Neuronal stem cell (in vitro differentiated cells): ENCODE measurements at regions not wholly inside any gene's neighbourhood (a gene's known extent, or its start where the extent isn't known, plus 50 kb on each side); places are given as distances from the start of the nearest gene placed in this dataset.
A peak's percentile ranks its signal among the peaks of the same experiment; 100 is the strongest.

Experiments used
- DNase-seq: peaks from one replicate; pipeline ENCODE4 v3.0.0-alpha.2; 2013; ENCODE audit warnings: low spot score
- H2AFZ ChIP-seq: one replicate; pipeline ENCODE4 v1.6.1; 2013; ENCODE audit warnings: mild to moderate bottlenecking, low read length, inconsistent platforms
- H2AK5ac ChIP-seq: 2 replicates; pipeline ENCODE4 v1.6.1; 2013; ENCODE audit warnings: low read depth, mild to moderate bottlenecking, inconsistent platforms, low read length, moderate library complexity, mixed read lengths
- H2BK120ac ChIP-seq: 2 replicates; pipeline ENCODE4 v1.6.1; 2013; ENCODE audit warnings: low read depth, mild to moderate bottlenecking, inconsistent platforms, low read length, moderate library complexity, mixed read lengths
- H2BK12ac ChIP-seq: one replicate; pipeline ENCODE4 v1.6.1; 2013; ENCODE audit warnings: low read length, inconsistent platforms
- H2BK15ac ChIP-seq: 2 replicates; pipeline ENCODE4 v1.6.1; 2013; ENCODE audit warnings: mild to moderate bottlenecking, low read length, inconsistent platforms, mixed read lengths
- H2BK5ac ChIP-seq: one replicate; pipeline ENCODE4 v1.6.1; 2013; ENCODE audit warnings: inconsistent platforms, mild to moderate bottlenecking, low read length, moderate library complexity
- H3K14ac ChIP-seq: one replicate; pipeline ENCODE4 v1.6.1; 2013; ENCODE audit warnings: low read length, inconsistent platforms
- H3K18ac ChIP-seq: 2 replicates; pipeline ENCODE4 v1.6.1; 2013; ENCODE audit warnings: low read length, inconsistent platforms
- H3K23ac ChIP-seq: 2 replicates; pipeline ENCODE4 v1.6.1; 2013; ENCODE audit warnings: low read depth, mild to moderate bottlenecking, mixed read lengths, low read length, inconsistent platforms; ENCODE audit not compliant: poor library complexity
- H3K27ac ChIP-seq: replicated peaks from 3 replicates; pipeline ENCODE4 v1.5.1; 2013; ENCODE audit warnings: low read length, inconsistent platforms
- H3K27me3 ChIP-seq, 3 experiments: 2 replicates each; pipeline ENCODE4 v1.6.1; 2013; ENCODE audit warnings: low read length in 3 of 3, mild to moderate bottlenecking in 2 of 3, inconsistent platforms in 1 of 3, low read depth in 1 of 3, mixed read lengths in 1 of 3, moderate library complexity in 1 of 3; ENCODE audit not compliant: control insufficient read depth in 3 of 3, insufficient read depth in 3 of 3
- H3K36me3 ChIP-seq, 2 donors: replicated peaks in 1 of 2; 2 replicates each; pipeline ENCODE4 v1.6.1; 2013; ENCODE audit warnings: low read length in 2 of 2; ENCODE audit not compliant: control insufficient read depth in 2 of 2, insufficient read depth in 2 of 2
- H3K4ac ChIP-seq: 2 replicates; pipeline ENCODE4 v1.6.1; 2013; ENCODE audit warnings: inconsistent platforms, mild to moderate bottlenecking, low read length, moderate library complexity
- H3K4me1 ChIP-seq, 2 donors: 1 replicate in 1 of 2; 2 replicates in 1 of 2; pipeline ENCODE4 v1.6.1; 2013; ENCODE audit warnings: low read length in 2 of 2, low read depth in 1 of 2; ENCODE audit not compliant: control insufficient read depth in 2 of 2, insufficient read depth in 1 of 2
- H3K4me2 ChIP-seq: one replicate; pipeline ENCODE4 v1.6.1; 2013; ENCODE audit warnings: mild to moderate bottlenecking, low read length, inconsistent platforms; ENCODE audit not compliant: insufficient read depth, poor library complexity, severe bottlenecking
- H3K4me3 ChIP-seq, 2 donors: 2 replicates each; pipeline ENCODE4 v1.5.1; 2013; ENCODE audit warnings: low read length in 2 of 2, mild to moderate bottlenecking in 2 of 2, inconsistent platforms in 1 of 2, moderate library complexity in 1 of 2
- H3K79me1 ChIP-seq: one replicate; pipeline ENCODE4 v1.6.1; 2013; ENCODE audit warnings: low read depth, mild to moderate bottlenecking, inconsistent platforms, low read length, moderate library complexity
- H3K9ac ChIP-seq: one replicate; pipeline ENCODE4 v1.6.1; 2013; ENCODE audit warnings: mild to moderate bottlenecking, low read depth, low read length, inconsistent platforms; ENCODE audit not compliant: poor library complexity
- H3K9me3 ChIP-seq, 2 donors: replicated peaks in 1 of 2; 2 replicates each; pipeline versions ENCODE3 to v1.6.1; 2013; ENCODE audit warnings: low read length in 2 of 2, mild to moderate bottlenecking in 2 of 2, inconsistent platforms in 1 of 2, low read depth in 1 of 2, mixed read lengths in 1 of 2, moderate library complexity in 1 of 2; ENCODE audit not compliant: control insufficient read depth in 2 of 2, insufficient read depth in 1 of 2
- H4K8ac ChIP-seq: one replicate; pipeline ENCODE4 v1.6.1; 2013; ENCODE audit warnings: low read depth, mild to moderate bottlenecking, inconsistent platforms, low read length, moderate library complexity
- H4K91ac ChIP-seq: one replicate; pipeline ENCODE4 v1.6.1; 2013; ENCODE audit warnings: low read length, low read depth, mild to moderate bottlenecking, inconsistent platforms; ENCODE audit not compliant: poor library complexity
- WGBS, 2 donors: extraction: QIAGEN DNeasy Blood & Tissue Kit; methylation state at CpG; one replicate each; pipeline ENCODE4 v1.1.7; 2013; ENCODE audit warnings: missing lambda C conversion rate in 2 of 2, mixed read lengths in 1 of 2; ENCODE audit not compliant: insufficient read length in 2 of 2, insufficient replicate concordance in 1 of 2; ENCODE audit errors: extremely low coverage in 2 of 2; 5-methylcytosine and 5-hydroxymethylcytosine counted together

DNA sequence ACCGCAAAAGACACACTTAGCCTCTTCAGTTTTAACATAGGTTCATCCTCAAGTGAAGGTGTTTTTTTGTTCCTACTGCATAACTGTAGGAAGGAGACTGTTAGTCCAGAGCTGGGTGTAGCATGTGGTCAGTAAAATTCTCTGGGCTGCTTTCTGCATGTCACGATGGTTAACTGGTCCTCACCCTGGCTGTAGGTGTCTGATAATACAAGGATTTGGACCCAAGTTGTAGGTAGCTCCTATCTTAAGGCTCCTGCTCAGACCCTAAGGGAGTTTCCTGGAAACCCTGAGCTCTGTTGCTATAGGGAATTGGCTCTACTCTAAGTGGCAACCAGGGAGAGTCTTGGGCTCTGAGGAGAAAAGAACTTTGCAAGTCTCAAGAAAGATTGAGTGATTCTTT lies 112.9 kb downstream of the SAMD9 start:
- Histone ChIP-seq H3K9me3 (peaks cover 0 to 2% of the 10 kb centered on the region in 2 donors), H2BK5ac (no peak overlapping the region), H4K91ac (peak overlapping the region; percentile 86), H2BK120ac (no peak overlapping the region), H3K36me3 (no peaks in the 10 kb centered on the region), H3K4ac (no peak overlapping the region), H2BK12ac (no peak overlapping the region), H3K4me1 (no peaks in the 10 kb centered on the region), H2AK5ac (no peak overlapping the region), H3K4me2 (no peak overlapping the region), H2AFZ (no peak overlapping the region), H3K9ac (no peak overlapping the region), H3K18ac (no peak overlapping the region), H3K79me1 (no peaks in the 10 kb centered on the region), H4K8ac (peak overlapping the region; percentile 45), H3K4me3 (no peak overlapping the region), H3K27ac (no peak overlapping the region), H3K27me3 (no peaks in the 10 kb centered on the region), H3K23ac (no peak overlapping the region), H2BK15ac (no peak overlapping the region), H3K14ac (no peak overlapping the region)
- WGBS, 2 donors = no CpG with 5 or more reads among the region's 2 CpGs
- no peak for DNase-seq

DNA sequence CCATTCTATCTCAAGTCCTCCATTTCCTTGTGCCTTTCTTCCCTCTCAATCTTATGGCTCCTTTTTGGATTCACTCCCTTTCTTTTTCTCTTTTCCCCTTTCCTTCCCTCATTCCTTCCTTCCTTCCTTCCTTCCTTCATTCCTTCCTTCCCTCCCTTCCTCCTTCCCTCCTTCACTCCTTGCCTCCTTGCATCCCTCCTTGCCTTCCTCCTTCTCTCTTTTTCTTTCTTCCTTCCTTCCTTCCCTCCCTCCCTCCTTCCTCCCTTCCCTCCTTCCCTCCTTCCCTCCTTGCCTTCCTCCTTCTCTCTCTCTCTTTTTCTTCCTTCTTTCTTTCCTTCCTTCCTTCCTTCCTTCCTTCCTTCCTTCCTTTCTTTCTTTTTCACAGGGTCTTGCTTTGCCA lies 120.1 kb downstream of the SAMD9 start:
- no peak overlapping the region for H3K4ac ChIP-seq
- no peak overlapping the region for H3K23ac ChIP-seq

GRCh38 chr7:92997152-92997551 lies 120.6 kb downstream of the SAMD9 start:
- Histone ChIP-seq H3K4me3 (no peak overlapping the region), H2BK12ac (no peak overlapping the region), H3K18ac (no peak overlapping the region), H2BK5ac (no peak overlapping the region), H2BK15ac (no peak overlapping the region), H3K23ac (no peak overlapping the region), H3K79me1 (no peaks in the 10 kb centered on the region), H3K27ac (no peak overlapping the region), H2BK120ac (no peak overlapping the region), H4K91ac (no peak overlapping the region), H3K4ac (no peak overlapping the region), H3K36me3 (no peaks in the 10 kb centered on the region), H4K8ac (no peak overlapping the region), H2AFZ (peak overlapping the region; percentile 3), H3K14ac (no peak overlapping the region), H3K9ac (no peak overlapping the region), H3K4me1 (peaks cover 0 to 4% of the 10 kb centered on the region in 2 donors), H3K4me2 (no peak overlapping the region), H3K27me3 (no peaks in the 10 kb centered on the region), H3K9me3 (no peaks in the 10 kb centered on the region), H2AK5ac (no peak overlapping the region)
- no CpG with 5 or more reads among the region's 2 CpGs for WGBS, 2 donors
- no peak for DNase-seq

More for the DNA sequence above, 120.1 kb downstream of the SAMD9 start:
- Histone ChIP-seq H3K4me3 (no peak overlapping the region), H2BK120ac (no peak overlapping the region), H3K4me1 (peaks cover 0 to 4% of the 10 kb centered on the region in 2 donors), H2AK5ac (no peak overlapping the region), H4K8ac (no peak overlapping the region), H3K27ac (no peak overlapping the region), H3K14ac (no peak overlapping the region), H3K79me1 (no peaks in the 10 kb centered on the region), H3K9ac (no peak overlapping the region), H3K9me3 (no peaks in the 10 kb centered on the region), H3K27me3 (no peaks in the 10 kb centered on the region), H2BK5ac (no peak overlapping the region), H3K36me3 (no peaks in the 10 kb centered on the region), H3K18ac (no peak overlapping the region), H4K91ac (no peak overlapping the region), H3K4me2 (no peak overlapping the region), H2BK15ac (no peak overlapping the region), H2BK12ac (no peak overlapping the region), H2AFZ (peak overlapping the region; percentile 3)
- no peak for DNase-seq

- H3K27me3 ChIP-seq = no peaks in the 10 kb centered on the region
- H3K4me3 ChIP-seq = no peak overlapping the region
- H2BK5ac ChIP-seq = no peak overlapping the region
- H3K4ac ChIP-seq = no peak overlapping the region
- H3K4me1 ChIP-seq = peaks cover 0 to 4% of the 10 kb centered on the region in 2 donors
- no peak overlapping the region for H3K9ac ChIP-seq
- H3K18ac ChIP-seq = no peak overlapping the region
- DNase-seq = no peak
- no peak overlapping the region for H2AFZ ChIP-seq
- no peak overlapping the region for H3K27ac ChIP-seq
- H2BK12ac ChIP-seq = no peak overlapping the region
- no peak overlapping the region for H3K23ac ChIP-seq
- H4K91ac ChIP-seq = no peak overlapping the region
- H2BK15ac ChIP-seq = no peak overlapping the region
- H2AK5ac ChIP-seq = no peak overlapping the region
- no CpG with 5 or more reads among the region's 2 CpGs for WGBS, 2 donors
- H3K79me1 ChIP-seq = no peaks in the 10 kb centered on the region
- no peaks in the 10 kb centered on the region for H3K9me3 ChIP-seq
- H3K4me2 ChIP-seq = no peak overlapping the region
- no peaks in the 10 kb centered on the region for H3K36me3 ChIP-seq
- H4K8ac ChIP-seq = no peak overlapping the region
- H3K14ac ChIP-seq = no peak overlapping the region
- no peak overlapping the region for H2BK120ac ChIP-seq
Measured at GRCh38 chr7:92994901-92995300, 122.9 kb downstream of the SAMD9 start.
